A549 (cell line): ENCODE measurements at regions not wholly inside any gene's neighbourhood (a gene's known extent, or its start where the extent isn't known, plus 50 kb on each side); places are given as distances from the start of the nearest gene placed in this dataset.

Experiments
- ATAC-seq, 2 experiments: fragments of 200-7000 bp in 1 of 2; fragments of >200 bp in 1 of 2; cut with Nextera tagmentation in 1 of 2; cut with Tn5 transposase in 1 of 2; 3 replicates each; pipeline versions ENCODE4 v1.8.0 to v1.9.1; 2018 to 2020; ENCODE audit warnings: mild to moderate bottlenecking in 1 of 2, moderate library complexity in 1 of 2
- CTCF ChIA-PET: fragments of 300-600 bp; sonication (Branson Sonifier 250); formaldehyde crosslinking; extraction: SDS; loops from one replicate; lab custom pipeline; 2021; ENCODE audit warnings: antibody characterized with exemption, inconsistent platforms; lab: Yijun Ruan, JAX
- POLR2A ChIA-PET: fragments of 350-600 bp; formaldehyde crosslinking; extraction: SDS; loops from one replicate; lab custom pipeline; 2021; ENCODE audit warnings: antibody characterized with exemption, inconsistent platforms; lab: Yijun Ruan, JAX
- DNase-seq, 2 experiments: peaks; one replicate each; pipeline versions ENCODE4 v3.0.0 to v3.0.0-alpha.2; 2011 to 2016; ENCODE audit warnings: low read depth in 1 of 2, low spot score in 1 of 2
- FAIRE-seq: peaks from 2 replicates; lab custom pipeline; 2011; peaks lifted over from hg19 to GRCh38; lab: Jason Lieb, UNC
- H3K27ac ChIP-seq, 2 experiments: fragments of >200 bp; sonication (Bioruptor Twin); formaldehyde crosslinking; 3 replicates each; pipeline ENCODE4 v1.5.1; 2016 to 2017
- H3K4me1 ChIP-seq: fragments of >200 bp; sonication (Bioruptor Twin); formaldehyde crosslinking; 3 replicates; pipeline ENCODE4 v1.6.1; 2016
- H3K4me2 ChIP-seq: fragments of >200 bp; sonication (Bioruptor Twin); formaldehyde crosslinking; 3 replicates; pipeline ENCODE4 v1.6.1; 2016
- H3K4me3 ChIP-seq: fragments of >200 bp; sonication (Bioruptor Twin); formaldehyde crosslinking; 3 replicates; pipeline ENCODE4 v1.5.1; 2016
- H3K9me3 ChIP-seq: fragments of >200 bp; sonication (Bioruptor Twin); formaldehyde crosslinking; 3 replicates; pipeline ENCODE4 v1.6.1; 2016
- CEBPB ChIP-seq, 2 experiments: fragments of >200 bp in 1 of 2; sonication (Bioruptor Twin) in 1 of 2; formaldehyde crosslinking in 1 of 2; IDR thresholded peaks; 2 replicates each; pipeline ENCODE4 v1.6.1; 2012 to 2016
- CHD2 ChIP-seq: fragments of 150-350 bp; IDR thresholded peaks from 2 replicates; pipeline ENCODE4 v1.6.1; 2014; ENCODE audit warnings: low read length; ENCODE audit not compliant: partially characterized antibody
- CHD4 ChIP-seq: fragments of 200-600 bp; sonication (generic); IDR thresholded peaks from 2 replicates; pipeline ENCODE4 v1.6.1; 2016; ENCODE audit warnings: antibody characterized with exemption, mild to moderate bottlenecking, borderline replicate concordance
- CTCF ChIP-seq: fragments of >200 bp; sonication (Bioruptor Twin); formaldehyde crosslinking; IDR thresholded peaks from 3 replicates; pipeline ENCODE4 v1.5.1; 2016
- ESRRA ChIP-seq: fragments of 150-350 bp; IDR thresholded peaks from 2 replicates; pipeline ENCODE4 v1.6.1; 2014; ENCODE audit warnings: mild to moderate bottlenecking, low read length, borderline replicate concordance
- FOSB ChIP-seq: fragments of 250-450 bp; sonication (Bioruptor Pico); IDR thresholded peaks from 2 replicates; pipeline ENCODE4 v1.5.0; 2020; ENCODE audit warnings: mild to moderate bottlenecking, moderate library complexity
- FOSL2 ChIP-seq, 2 experiments: fragments of 450-650 bp in 1 of 2; fragments of >200 bp in 1 of 2; sonication (Bioruptor Twin) in 1 of 2; formaldehyde crosslinking; IDR thresholded peaks; 2 replicates each; pipeline versions ENCODE4 v1.5.0 to v1.6.1; 2016 to 2020; ENCODE audit warnings: mild to moderate bottlenecking in 1 of 2, moderate library complexity in 1 of 2
- FOXS1 ChIP-seq: fragments of 250-450 bp; sonication (Bioruptor Pico); IDR thresholded peaks from 2 replicates; pipeline ENCODE4 v1.5.0; 2020; ENCODE audit warnings: mild to moderate bottlenecking, moderate library complexity
- GATA3 ChIP-seq: IDR thresholded peaks from 2 replicates; pipeline ENCODE4 v1.6.1; 2012; ENCODE audit warnings: borderline replicate concordance
- HDAC2 ChIP-seq: fragments of 200-600 bp; sonication (generic); IDR thresholded peaks from 2 replicates; pipeline ENCODE4 v1.6.1; 2016
- HOXB5 ChIP-seq: fragments of 250-450 bp; sonication (Bioruptor Pico); IDR thresholded peaks from 2 replicates; pipeline ENCODE4 v1.5.0; 2020; ENCODE audit warnings: mild to moderate bottlenecking, moderate library complexity
- JUN ChIP-seq, 2 experiments: fragments of >200 bp; sonication (Bioruptor Twin); formaldehyde crosslinking; IDR thresholded peaks; 2 replicates in 1 of 2; 3 replicates in 1 of 2; pipeline ENCODE4 v1.6.1; 2016 to 2017
- JUNB ChIP-seq: fragments of >200 bp; sonication (Bioruptor Twin); formaldehyde crosslinking; IDR thresholded peaks from 2 replicates; pipeline ENCODE4 v1.6.1; 2016
- KDM1A ChIP-seq: fragments of 200-600 bp; sonication (generic); IDR thresholded peaks from 2 replicates; pipeline ENCODE4 v1.6.1; 2016; ENCODE audit warnings: low read depth, mild to moderate bottlenecking
- PHF8 ChIP-seq: fragments of 200-600 bp; sonication (generic); IDR thresholded peaks from 2 replicates; pipeline ENCODE4 v1.6.1; 2016; ENCODE audit warnings: low read depth, mild to moderate bottlenecking, antibody characterized with exemption, moderate library complexity, borderline replicate concordance
- ZNF302 ChIP-seq: fragments of 250-450 bp; sonication (Bioruptor Pico); IDR thresholded peaks from 2 replicates; pipeline ENCODE4 v1.9.0; 2021; ENCODE audit warnings: inconsistent platforms, mild to moderate bottlenecking, moderate library complexity
- ZSCAN20 ChIP-seq: fragments of 250-450 bp; sonication (Bioruptor Pico); IDR thresholded peaks from 2 replicates; pipeline ENCODE4 v1.8.0; 2022; ENCODE audit warnings: mild to moderate bottlenecking, moderate library complexity
- WGBS: methylation state at CpG from one replicate; pipeline ENCODE4 v1.1.6; 2017; ENCODE audit errors: missing lambda C conversion rate; 5-methylcytosine and 5-hydroxymethylcytosine counted together
- TF ChIP-seq, protein P1 (sequence below): IDR thresholded peaks from 2 replicates; pipeline ENCODE4 v1.6.1; 2012
- TF ChIP-seq, protein P2 (sequence below): IDR thresholded peaks from 2 replicates; pipeline ENCODE4 v1.6.1; 2012
- TF ChIP-seq, protein P3 (sequence below): IDR thresholded peaks from 2 replicates; pipeline ENCODE4 v1.6.1; 2012; ENCODE audit warnings: low read depth, borderline replicate concordance

GRCh38 chr6:85382541-85382940 is 67.3 kb upstream of the NT5E start:
- 87% methylated on average over 5 of the region's 5 CpGs for WGBS
- ChIA-PET POLR2A (no interaction called here), CTCF (interaction anchor here (1.1 to 1.3 kb wide), 3 partner anchors 14 to 155 kb away, joined by 3 read pairs; no protein-coding TSS in a partner anchor)
- Histone ChIP-seq H3K4me1 (no peaks in the 10 kb centered on the region), H3K4me3 (no peak overlapping the region), H3K9me3 (no peaks in the 10 kb centered on the region), H3K4me2 (no peak overlapping the region), H3K27ac (no peak overlapping the region)
- no peak for ATAC-seq
- no peak for FAIRE-seq
- DNase-seq = no peak
- no peak for TF ChIP-seq FOXS1 (CRISPR knock-in tag)
- no peak for TF ChIP-seq JUN (IDR thresholded peaks at IDR 0.05)
- no peak for TF ChIP-seq CTCF
- TF ChIP-seq HOXB5 (CRISPR knock-in tag) = no peak
- TF ChIP-seq, protein P1, sequence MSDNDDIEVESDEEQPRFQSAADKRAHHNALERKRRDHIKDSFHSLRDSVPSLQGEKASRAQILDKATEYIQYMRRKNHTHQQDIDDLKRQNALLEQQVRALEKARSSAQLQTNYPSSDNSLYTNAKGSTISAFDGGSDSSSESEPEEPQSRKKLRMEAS = no peak
- no peak for TF ChIP-seq ZNF302 (CRISPR knock-in tag)
- TF ChIP-seq KDM1A = no peak
- TF ChIP-seq PHF8 = no peak
- TF ChIP-seq, protein P2, sequence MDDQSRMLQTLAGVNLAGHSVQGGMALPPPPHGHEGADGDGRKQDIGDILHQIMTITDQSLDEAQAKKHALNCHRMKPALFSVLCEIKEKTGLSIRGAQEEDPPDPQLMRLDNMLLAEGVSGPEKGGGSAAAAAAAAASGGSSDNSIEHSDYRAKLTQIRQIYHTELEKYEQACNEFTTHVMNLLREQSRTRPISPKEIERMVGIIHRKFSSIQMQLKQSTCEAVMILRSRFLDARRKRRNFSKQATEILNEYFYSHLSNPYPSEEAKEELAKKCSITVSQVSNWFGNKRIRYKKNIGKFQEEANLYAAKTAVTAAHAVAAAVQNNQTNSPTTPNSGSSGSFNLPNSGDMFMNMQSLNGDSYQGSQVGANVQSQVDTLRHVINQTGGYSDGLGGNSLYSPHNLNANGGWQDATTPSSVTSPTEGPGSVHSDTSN = no peak
- TF ChIP-seq CEBPB (IDR thresholded peaks at IDR 0.05) = no peak
- TF ChIP-seq JUNB = no peak
- TF ChIP-seq GATA3 = no peak
- no peak for TF ChIP-seq ZSCAN20

DNA sequence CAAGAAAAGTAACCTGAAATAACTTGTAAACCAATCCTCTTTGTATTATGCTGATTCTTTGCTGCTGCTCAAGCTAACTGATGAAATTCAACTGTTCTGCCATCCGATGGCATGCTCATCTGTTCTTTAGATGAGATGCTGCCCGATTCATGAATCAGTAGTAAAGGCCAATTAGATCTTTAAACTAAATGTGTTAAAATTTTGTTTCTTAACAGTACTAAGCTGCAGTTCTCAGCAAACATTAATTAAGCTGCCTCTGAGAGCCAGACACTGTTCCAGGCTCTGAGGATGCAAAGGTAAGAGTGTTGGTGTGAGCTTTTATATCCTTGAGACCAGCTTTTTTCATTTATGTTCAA is 77.0 kb upstream of the NT5E start:
- H3K4me1 ChIP-seq = no peaks in the 10 kb centered on the region
- TF ChIP-seq FOSB (CRISPR knock-in tag) (no peak), HDAC2 (no peak), FOSL2 (IDR thresholded peaks at IDR 0.05) (no peak), FOSL2 (CRISPR knock-in tag; IDR thresholded peaks at IDR 0.05) (no peak), CTCF (no peak), GATA3 (no peak), PHF8 (no peak), ZSCAN20 (no peak), JUNB (no peak), ESRRA (no peak), CHD4 (no peak), CHD2 (no peak)
- TF ChIP-seq, protein P1 = no peak
- TF ChIP-seq, protein P3, sequence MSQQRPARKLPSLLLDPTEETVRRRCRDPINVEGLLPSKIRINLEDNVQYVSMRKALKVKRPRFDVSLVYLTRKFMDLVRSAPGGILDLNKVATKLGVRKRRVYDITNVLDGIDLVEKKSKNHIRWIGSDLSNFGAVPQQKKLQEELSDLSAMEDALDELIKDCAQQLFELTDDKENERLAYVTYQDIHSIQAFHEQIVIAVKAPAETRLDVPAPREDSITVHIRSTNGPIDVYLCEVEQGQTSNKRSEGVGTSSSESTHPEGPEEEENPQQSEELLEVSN = no peak
- no peak overlapping the region for H3K4me3 ChIP-seq
- H3K4me2 ChIP-seq = no peak overlapping the region
- WGBS = 79% methylated on average over 2 of the region's 2 CpGs
- H3K27ac ChIP-seq = no peak overlapping the region
- DNase-seq (no peak), ATAC-seq (no peak), FAIRE-seq (no peak)
- no peaks in the 10 kb centered on the region for H3K9me3 ChIP-seq
- CTCF ChIA-PET = interaction anchor here (0.8 to 1.0 kb wide), 2 partner anchors 12 to 18 kb away, joined by 3 read pairs; no protein-coding TSS in a partner anchor
- POLR2A ChIA-PET = no interaction called here
